ENCODE measurements at regions not wholly inside any gene's neighbourhood (a gene's known extent, or its start where the extent isn't known, plus 50 kb on each side); places are given as distances from the start of the nearest gene placed in this dataset.

GRCh38 chr14:61197416-61197815 is 83.7 kb downstream of the TMEM30B start:
- WGBS, 3 donors, result 67 to 87% (median 86%) methylated on average over 4 of the region's 4 CpGs
- H3K27ac ChIP-seq (ENCODE audit: low read depth, low read length), result no peak overlapping the region

GRCh38 chr14:61196792-61197191 is 84.3 kb downstream of the TMEM30B start:
- 58 to 71% (median 61%) methylated on average over 3 of the region's 3 CpGs for WGBS, 3 donors
- no peak overlapping the region for H3K27ac ChIP-seq (ENCODE audit: low read depth, low read length)

- WGBS, 3 donors, result 80 to 88% (median 81%) methylated on average over 2 of the region's 2 CpGs
- no peak overlapping the region for H3K27ac ChIP-seq (ENCODE audit: low read depth, low read length)
These were observed 85.1 kb downstream of the TMEM30B start for GRCh38 chr14:61196034-61196433.

- H3K27ac ChIP-seq (ENCODE audit: low read depth, low read length), result no peak overlapping the region
- WGBS, 3 donors, result 67 to 83% (median 69%) methylated on average over 1 of the region's 1 CpG
These were observed 87.7 kb downstream of the TMEM30B start for GRCh38 chr14:61193476-61193875.

- H3K27ac ChIP-seq (ENCODE audit: low read depth, low read length), result no peak overlapping the region
These were observed 88.1 kb downstream of the TMEM30B start for GRCh38 chr14:61192989-61193388.

GRCh38 chr14:61191733-61192132 is 89.4 kb downstream of the TMEM30B start:
- no peak overlapping the region for H3K27ac ChIP-seq (ENCODE audit: low read depth, low read length)
- WGBS, 3 donors, result 80 to 85% (median 82%) methylated on average over 1 of the region's 1 CpG

GRCh38 chr14:61190341-61190740 is 90.8 kb downstream of the TMEM30B start:
- no peak overlapping the region for H3K27ac ChIP-seq (ENCODE audit: low read depth, low read length)
- WGBS, 3 donors, result 84 to 87% (median 87%) methylated on average over 6 of the region's 6 CpGs

- H3K27ac ChIP-seq (ENCODE audit: low read depth, low read length), result no peak overlapping the region
- 5 to 8% (median 5%) methylated on average over 27 of the region's 27 CpGs for WGBS, 3 donors
These were observed 91.9 kb downstream of the TMEM30B start for GRCh38 chr14:61188978-61189808.

- no peak overlapping the region for H3K27ac ChIP-seq (ENCODE audit: low read depth, low read length)
- WGBS, 3 donors, result 23 to 56% (median 46%) methylated on average over 20 of the region's 21 CpGs
These were observed 92.9 kb downstream of the TMEM30B start for GRCh38 chr14:61188196-61188595.

GRCh38 chr14:61187196-61187905 is 93.8 kb downstream of the TMEM30B start:
- no peak overlapping the region for H3K27ac ChIP-seq (ENCODE audit: low read depth, low read length)
- WGBS, 3 donors, result 58 to 77% (median 60%) methylated on average over 10 of the region's 10 CpGs

- 84 to 86% (median 85%) methylated on average over 7 of the region's 7 CpGs for WGBS, 3 donors
- no peak overlapping the region for H3K27ac ChIP-seq (ENCODE audit: low read depth, low read length)
These were observed 94.6 kb downstream of the TMEM30B start for GRCh38 chr14:61186341-61187195.

- 72 to 76% (median 75%) methylated on average over 2 of the region's 2 CpGs for WGBS, 3 donors
- H3K27ac ChIP-seq (ENCODE audit: low read depth, low read length), result no peak overlapping the region
These were observed 95.6 kb downstream of the TMEM30B start for GRCh38 chr14:61185534-61185933.

GRCh38 chr14:61184112-61184511 is 97.0 kb downstream of the TMEM30B start:
- H3K27ac ChIP-seq (ENCODE audit: low read depth, low read length), result no peak overlapping the region
- WGBS, 3 donors, result 67 to 85% (median 74%) methylated on average over 2 of the region's 2 CpGs

GRCh38 chr14:61183196-61183885 is 97.8 kb downstream of the TMEM30B start:
- no peak overlapping the region for H3K27ac ChIP-seq (ENCODE audit: low read depth, low read length)
- 29 to 42% (median 42%) methylated on average over 6 of the region's 6 CpGs for WGBS, 3 donors

GRCh38 chr14:61179796-61180398 is 101.2 kb downstream of the TMEM30B start:
- no peak overlapping the region for H3K27ac ChIP-seq (ENCODE audit: low read depth, low read length)
- WGBS, 3 donors, result 93 to 98% (median 94%) methylated on average over 7 of the region's 7 CpGs

GRCh38 chr14:61179061-61179690 is 102.0 kb downstream of the TMEM30B start:
- 81 to 85% (median 83%) methylated on average over 7 of the region's 7 CpGs for WGBS, 3 donors
- H3K27ac ChIP-seq (ENCODE audit: low read depth, low read length), result no peak overlapping the region

- no peak overlapping the region for H3K27ac ChIP-seq (ENCODE audit: low read depth, low read length)
These were observed 102.7 kb downstream of the TMEM30B start for GRCh38 chr14:61178226-61179060.

More at GRCh38 chr14:61178226-61179060, 102.7 kb downstream of the TMEM30B start:
- 74 to 76% (median 75%) methylated on average over 7 of the region's 7 CpGs for WGBS, 3 donors

All from adipose tissue (tissue), 3 donors.